Neural cell (in vitro differentiated cells): ENCODE measurements at regions not wholly inside any gene's neighbourhood (a gene's known extent, or its start where the extent isn't known, plus 50 kb on each side); places are given as distances from the start of the nearest gene placed in this dataset.

Source experiments
- H2AFZ ChIP-seq: fragments of 200-600, 300-800 bp; sonication (generic), shearing (Covaris generic); 2 replicates; pipeline ENCODE4 v1.6.0; 2014; ENCODE audit warnings: low read depth, mild to moderate bottlenecking, antibody characterized with exemption, low read length, moderate library complexity
- H3F3A ChIP-seq: fragments of 200-600 bp; shearing (Covaris generic); 2 replicates; pipeline ENCODE4 v1.6.1; 2016; ENCODE audit warnings: mild to moderate bottlenecking, moderate library complexity, mixed read lengths, antibody characterized with exemption, low read length; ENCODE audit not compliant: insufficient read depth, poor library complexity, severe bottlenecking
- H3K27ac ChIP-seq: fragments of 200-600, 300-800 bp; sonication (generic), shearing (Covaris generic); 2 replicates; pipeline ENCODE4 v1.5.1; 2014; ENCODE audit warnings: mild to moderate bottlenecking, low read length, moderate library complexity
- H3K27me3 ChIP-seq: fragments of 300-800, 200-600 bp; sonication (generic), shearing (Covaris generic); 2 replicates; pipeline ENCODE4 v1.6.0; 2014; ENCODE audit warnings: mild to moderate bottlenecking, low read depth, low read length, moderate library complexity; ENCODE audit not compliant: insufficient read depth
- H3K36me3 ChIP-seq: fragments of 300-800, 200-600 bp; sonication (generic), shearing (Covaris generic); 2 replicates; pipeline ENCODE4 v1.5.1; 2014; ENCODE audit warnings: mild to moderate bottlenecking, antibody characterized with exemption, low read length, moderate library complexity; ENCODE audit not compliant: insufficient read depth
- H3K4me2 ChIP-seq: fragments of 300-800, 200-600 bp; sonication (generic), shearing (Covaris generic); 2 replicates; pipeline ENCODE4 v1.6.0; 2014; ENCODE audit warnings: mild to moderate bottlenecking, low read length
- H3K4me3 ChIP-seq: fragments of 300-800, 200-600 bp; sonication (generic), shearing (Covaris generic); 2 replicates; pipeline ENCODE4 v1.5.1; 2014; ENCODE audit warnings: mild to moderate bottlenecking, low read length, moderate library complexity
- H3K79me2 ChIP-seq: fragments of 200-600 bp; shearing (Covaris generic); replicated peaks from 2 replicates; pipeline ENCODE4 v1.6.0; 2014; ENCODE audit warnings: mild to moderate bottlenecking, low read length, moderate library complexity; ENCODE audit not compliant: insufficient read depth
- H3K9ac ChIP-seq: fragments of 300-800, 200-600 bp; sonication (generic), shearing (Covaris generic); 2 replicates; pipeline ENCODE4 v1.6.1; 2016; ENCODE audit warnings: mild to moderate bottlenecking, low read length, mixed read lengths
- H3K9me2 ChIP-seq: fragments of 200-600 bp; shearing (Covaris generic); 2 replicates; pipeline ENCODE4 v1.6.1; 2016; ENCODE audit warnings: mild to moderate bottlenecking, low read length, mixed read lengths; ENCODE audit not compliant: insufficient read depth
- H3K9me3 ChIP-seq: fragments of 200-600, 300-800 bp; sonication (generic), shearing (Covaris generic); 2 replicates; pipeline ENCODE4 v1.6.1; 2016; ENCODE audit warnings: mild to moderate bottlenecking, mixed run types, low read length, moderate library complexity, mixed read lengths
- H4K20me1 ChIP-seq: fragments of 200-600 bp; shearing (Covaris generic); 2 replicates; pipeline ENCODE4 v1.6.1; 2016; ENCODE audit warnings: mild to moderate bottlenecking, mixed run types; ENCODE audit not compliant: insufficient read depth
- EP300 ChIP-seq: fragments of 450-650 bp; conservative IDR thresholded peaks from 2 replicates; pipeline ENCODE4 v1.6.1; 2014; ENCODE audit warnings: antibody characterized with exemption, mild to moderate bottlenecking, moderate library complexity; ENCODE audit not compliant: poor library complexity, severe bottlenecking
- EZH2 ChIP-seq: fragments of 200-600, 300-800 bp; shearing (Covaris generic), sonication (generic); IDR thresholded peaks from 2 replicates; pipeline ENCODE4 v1.6.1; 2014; ENCODE audit warnings: antibody characterized with exemption, low read length, borderline replicate concordance, mild to moderate bottlenecking; ENCODE audit not compliant: insufficient read depth, poor library complexity, severe bottlenecking
- MXI1 ChIP-seq: fragments of 450-650 bp; conservative IDR thresholded peaks from 2 replicates; pipeline ENCODE4 v1.6.1; 2014; ENCODE audit warnings: antibody characterized with exemption, mild to moderate bottlenecking; ENCODE audit not compliant: poor library complexity, severe bottlenecking
- POLR2AphosphoS5 ChIP-seq: IDR thresholded peaks from 2 replicates; pipeline ENCODE4 v1.6.1; 2012
- RAD21 ChIP-seq: fragments of 450-650 bp; conservative IDR thresholded peaks from 2 replicates; pipeline ENCODE4 v1.6.1; 2014; ENCODE audit warnings: antibody characterized with exemption, mild to moderate bottlenecking, moderate library complexity
- REST ChIP-seq: IDR thresholded peaks from 2 replicates; pipeline ENCODE4 v1.6.1; 2012; ENCODE audit warnings: borderline replicate concordance
- SMC3 ChIP-seq: fragments of 450-650 bp; conservative IDR thresholded peaks from 2 replicates; pipeline ENCODE4 v1.6.1; 2014; ENCODE audit warnings: antibody characterized with exemption, mild to moderate bottlenecking, moderate library complexity; ENCODE audit not compliant: poor library complexity
- TAF1 ChIP-seq: IDR thresholded peaks from 2 replicates; pipeline ENCODE4 v1.6.1; 2012; ENCODE audit warnings: low read depth
- TF ChIP-seq, protein P1 (sequence below): fragments of 450-650 bp; IDR thresholded peaks from 2 replicates; pipeline ENCODE4 v1.5.1; 2014; ENCODE audit warnings: antibody characterized with exemption, mild to moderate bottlenecking, moderate library complexity; ENCODE audit not compliant: poor library complexity, severe bottlenecking

GRCh38 chr1:219553934-219554502 is 58.9 kb downstream of the ZC3H11B start:
- H3K27me3 ChIP-seq, result no peaks in the 10 kb centered on the region
- H4K20me1 ChIP-seq, result no peaks in the 10 kb centered on the region
- H3K4me3 ChIP-seq, result no peak overlapping the region
- no peaks in the 10 kb centered on the region for H3K9me3 ChIP-seq
- H3K9me2 ChIP-seq, result no peaks in the 10 kb centered on the region
- H3K4me2 ChIP-seq, result no peak overlapping the region
- no peak overlapping the region for H3K9ac ChIP-seq
- no peak overlapping the region for H2AFZ ChIP-seq
- no peaks in the 10 kb centered on the region for H3K36me3 ChIP-seq
- H3F3A ChIP-seq, result no peaks in the 10 kb centered on the region
- TF ChIP-seq MXI1, result no peak
- no peak for TF ChIP-seq TAF1
- no peak for TF ChIP-seq EZH2
- no peak overlapping the region for H3K27ac ChIP-seq
- H3K79me2 ChIP-seq, result no peaks in the 10 kb centered on the region

DNA sequence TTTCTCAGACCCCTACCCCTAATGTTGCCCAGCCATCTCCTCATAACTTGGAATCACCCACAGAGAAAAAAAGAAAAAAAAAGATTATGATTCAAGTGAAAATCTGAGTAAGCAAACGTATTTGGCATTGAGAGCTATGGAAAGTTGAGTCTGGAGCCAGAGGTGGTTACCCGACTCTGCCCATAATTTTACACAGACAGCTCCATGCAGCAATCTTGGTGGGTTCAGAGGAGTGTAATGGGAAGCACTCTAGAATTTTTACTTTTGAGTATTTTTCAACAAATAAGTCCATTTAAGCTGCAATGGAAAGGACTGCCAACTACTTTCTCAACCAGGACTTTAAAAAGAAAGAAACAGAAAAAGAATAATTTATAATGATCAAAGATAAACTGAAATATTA is 62.7 kb downstream of the ZC3H11B start:
- H3K27ac ChIP-seq, result no peak overlapping the region
- no peak overlapping the region for H3K4me2 ChIP-seq
- H3K4me3 ChIP-seq, result no peak overlapping the region

More for the DNA sequence above, 62.7 kb downstream of the ZC3H11B start:
- no peak overlapping the region for H3K9ac ChIP-seq
- no peaks in the 10 kb centered on the region for H3K9me2 ChIP-seq
- no peaks in the 10 kb centered on the region for H3K9me3 ChIP-seq
- H4K20me1 ChIP-seq, result no peaks in the 10 kb centered on the region
- TF ChIP-seq EP300 (no peak), RAD21 (no peak), TAF1 (no peak), EZH2 (no peak), MXI1 (no peak), POLR2AphosphoS5 (no peak), REST (no peak), SMC3 (no peak)
- TF ChIP-seq, protein P1, sequence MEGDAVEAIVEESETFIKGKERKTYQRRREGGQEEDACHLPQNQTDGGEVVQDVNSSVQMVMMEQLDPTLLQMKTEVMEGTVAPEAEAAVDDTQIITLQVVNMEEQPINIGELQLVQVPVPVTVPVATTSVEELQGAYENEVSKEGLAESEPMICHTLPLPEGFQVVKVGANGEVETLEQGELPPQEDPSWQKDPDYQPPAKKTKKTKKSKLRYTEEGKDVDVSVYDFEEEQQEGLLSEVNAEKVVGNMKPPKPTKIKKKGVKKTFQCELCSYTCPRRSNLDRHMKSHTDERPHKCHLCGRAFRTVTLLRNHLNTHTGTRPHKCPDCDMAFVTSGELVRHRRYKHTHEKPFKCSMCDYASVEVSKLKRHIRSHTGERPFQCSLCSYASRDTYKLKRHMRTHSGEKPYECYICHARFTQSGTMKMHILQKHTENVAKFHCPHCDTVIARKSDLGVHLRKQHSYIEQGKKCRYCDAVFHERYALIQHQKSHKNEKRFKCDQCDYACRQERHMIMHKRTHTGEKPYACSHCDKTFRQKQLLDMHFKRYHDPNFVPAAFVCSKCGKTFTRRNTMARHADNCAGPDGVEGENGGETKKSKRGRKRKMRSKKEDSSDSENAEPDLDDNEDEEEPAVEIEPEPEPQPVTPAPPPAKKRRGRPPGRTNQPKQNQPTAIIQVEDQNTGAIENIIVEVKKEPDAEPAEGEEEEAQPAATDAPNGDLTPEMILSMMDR, result no peak
- no peaks in the 10 kb centered on the region for H3F3A ChIP-seq
- no peaks in the 10 kb centered on the region for H3K79me2 ChIP-seq
- no peaks in the 10 kb centered on the region for H3K27me3 ChIP-seq
- no peak overlapping the region for H2AFZ ChIP-seq
- no peaks in the 10 kb centered on the region for H3K36me3 ChIP-seq
